HG03159 (cell line): ENCODE measurements at regions not wholly inside any gene's neighbourhood (a gene's known extent, or its start where the extent isn't known, plus 50 kb on each side); places are given as distances from the start of the nearest gene placed in this dataset.
"Not testable (repeated sequence)": the region's sequence is repeated elsewhere in the genome, so short reads cannot be mapped to it uniquely, and the experiment has no call there.

Experiments used
- ATAC-seq: cut with Tn5 transposase; IDR thresholded peaks from one replicate; pipeline ENCODE4 v1.9.1; 2021; ENCODE audit warnings: mild to moderate bottlenecking, moderate library complexity; ENCODE audit not compliant: unreplicated experiment

DNA sequence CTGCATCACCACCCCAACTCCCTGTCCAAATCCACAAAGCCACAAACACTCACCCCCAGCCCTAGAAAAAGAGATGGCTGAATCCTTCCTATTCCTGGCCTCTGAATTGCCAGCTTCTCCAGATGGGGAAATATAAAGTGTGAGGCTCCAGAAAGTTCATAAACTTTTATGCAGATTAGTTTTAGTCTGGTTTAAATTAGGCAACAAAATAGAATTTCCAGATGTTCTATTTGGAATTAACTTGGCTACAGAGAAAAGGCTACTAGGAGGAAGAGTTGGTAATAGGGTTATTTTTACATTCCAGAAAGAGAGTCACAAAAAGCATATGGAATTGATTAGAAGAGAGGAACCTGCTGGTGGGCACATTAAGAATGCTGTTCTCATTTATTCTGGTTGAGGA, 56.0 kb downstream of the EN1 start:
- no peak for ATAC-seq

DNA sequence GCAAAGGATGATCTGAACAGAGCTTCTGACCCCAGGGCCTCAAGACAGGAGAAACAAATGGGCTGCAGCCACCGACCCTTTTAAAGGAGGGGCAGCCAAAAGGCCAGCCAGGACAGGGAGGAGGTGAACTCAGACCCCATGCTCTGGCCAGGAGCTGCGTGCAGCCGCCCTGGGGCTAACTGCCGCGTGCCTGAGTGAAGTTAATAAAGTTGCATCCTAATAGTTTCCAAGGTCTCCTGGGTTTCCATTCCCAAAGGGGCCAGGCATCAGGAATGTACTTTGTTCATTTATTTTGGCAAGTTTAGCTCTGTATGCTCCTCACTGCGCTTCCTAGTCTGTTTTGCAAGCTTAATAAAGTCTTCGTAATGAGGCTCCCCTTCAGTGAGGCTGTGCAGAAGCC, 60.7 kb downstream of the EN1 start:
- no peak for ATAC-seq

DNA sequence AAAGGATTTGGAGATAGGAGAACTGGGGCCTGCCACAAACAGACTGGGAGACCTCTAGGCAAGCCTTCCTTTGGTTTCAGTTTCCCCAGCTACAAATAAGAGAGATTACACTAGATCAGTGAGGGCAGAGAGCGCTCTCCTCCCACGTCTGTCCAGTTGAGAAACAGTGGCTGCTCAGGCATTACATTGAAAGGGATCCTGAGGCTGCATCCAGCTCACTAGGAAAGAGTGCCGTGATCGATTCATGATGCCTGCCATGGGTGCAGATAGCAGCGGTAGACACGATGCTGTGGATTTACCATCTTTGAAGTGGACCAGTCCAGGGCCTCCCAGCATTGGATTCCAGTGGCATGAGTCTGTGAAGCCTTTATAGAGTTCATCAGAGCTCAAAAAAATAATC, 62.6 kb downstream of the EN1 start:
- ATAC-seq, result no peak

- no peak for ATAC-seq
Measured at GRCh38 chr2:118779362-118779761, 68.1 kb downstream of the EN1 start.

GRCh38 chr2:118774458-118775133, 72.9 kb downstream of the EN1 start:
- ATAC-seq, result no peak

- ATAC-seq, result no peak
Measured at GRCh38 chr2:118773826-118774225, 73.6 kb downstream of the EN1 start.

GRCh38 chr2:118772487-118773200, 74.8 kb downstream of the EN1 start:
- ATAC-seq, result no peak

- no peak for ATAC-seq
Measured at GRCh38 chr2:118769707-118770400, 77.6 kb downstream of the EN1 start.

DNA sequence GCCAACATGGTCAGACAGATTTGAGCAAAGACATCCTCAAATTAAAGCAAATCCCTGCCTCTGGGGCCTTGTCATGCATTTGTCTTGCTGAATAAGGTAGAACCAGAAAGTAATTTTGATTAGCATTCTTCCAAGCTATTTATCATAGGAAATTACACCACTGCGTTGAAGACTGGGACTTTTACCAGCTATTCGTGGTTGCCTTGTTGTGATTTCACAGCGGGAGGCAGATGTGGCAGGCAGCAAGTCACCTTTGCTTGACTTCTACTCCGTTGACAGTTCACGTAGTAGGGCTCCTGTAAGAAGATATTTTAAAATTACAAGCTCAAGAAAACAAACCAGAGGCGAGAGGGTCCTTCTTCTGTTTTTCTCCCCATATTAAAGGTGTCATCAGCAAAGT, 80.6 kb downstream of the EN1 start:
- no peak for ATAC-seq

DNA sequence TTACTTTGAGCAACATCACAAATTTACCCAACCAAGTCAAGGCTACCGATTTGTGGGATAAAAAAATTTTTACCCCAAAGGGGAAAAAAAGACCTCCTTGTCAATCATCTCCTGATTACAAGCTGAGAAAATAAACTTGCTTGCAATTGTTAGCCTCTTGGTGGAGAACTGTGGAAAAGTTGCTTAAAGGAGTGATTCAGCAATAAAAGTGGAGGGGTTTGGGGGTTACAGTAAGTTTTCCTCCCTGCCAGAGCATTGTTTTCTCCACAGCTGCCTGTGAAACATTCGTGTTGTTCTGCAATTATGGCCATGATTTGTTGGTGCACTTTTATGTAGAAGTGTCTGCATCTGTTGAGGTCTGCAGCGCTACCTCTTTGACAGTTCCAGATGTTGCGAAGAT, 82.6 kb downstream of the EN1 start:
- no peak for ATAC-seq

- ATAC-seq, result no peak
Measured at GRCh38 chr2:118763797-118764196, 83.7 kb downstream of the EN1 start.

DNA sequence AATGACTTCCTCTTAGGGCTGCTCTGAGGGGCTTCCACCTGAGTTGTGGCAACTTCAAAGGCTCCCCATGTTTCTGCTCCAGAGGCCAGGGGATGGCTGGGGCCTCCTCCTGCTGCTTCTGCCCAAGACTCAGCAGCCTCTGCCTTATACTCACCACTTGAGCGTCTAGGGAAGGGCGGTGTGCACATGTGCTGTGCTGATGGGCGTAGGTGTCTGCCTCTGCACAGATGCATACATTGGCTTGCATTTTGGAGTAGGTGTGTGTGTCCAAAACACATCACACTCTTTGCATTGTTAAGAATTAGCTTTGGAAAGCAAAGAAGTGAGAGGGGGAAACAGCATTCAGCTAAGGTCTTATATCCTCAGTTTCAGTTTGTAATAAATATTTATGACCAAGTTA, 85.2 kb downstream of the EN1 start:
- ATAC-seq, result no peak

GRCh38 chr2:118761771-118762170, 85.7 kb downstream of the EN1 start:
- no peak for ATAC-seq

DNA sequence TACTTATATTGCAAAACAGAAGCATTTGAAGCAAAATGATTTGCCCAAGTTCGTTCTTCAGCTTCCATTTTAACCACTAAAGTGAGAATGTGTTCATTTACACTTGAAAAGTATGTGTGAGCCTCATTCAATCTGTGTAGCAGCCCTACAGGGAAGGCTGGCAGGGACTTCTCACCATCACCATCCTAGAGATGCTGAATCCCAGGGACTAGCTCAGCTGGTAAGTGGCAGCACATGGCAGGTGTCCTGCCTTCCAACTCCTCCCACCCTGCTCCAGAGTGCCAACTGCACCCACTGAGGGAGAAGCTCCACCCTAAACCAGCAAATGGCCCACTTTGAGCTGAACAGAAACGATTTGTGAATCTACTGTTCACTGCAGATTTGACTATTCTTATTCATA, 91.5 kb downstream of the EN1 start:
- no peak for ATAC-seq

GRCh38 chr2:118755384-118755783, 92.1 kb downstream of the EN1 start:
- no peak for ATAC-seq

- ATAC-seq, result no peak
Measured at GRCh38 chr2:118752762-118753429, 94.6 kb downstream of the EN1 start.

DNA sequence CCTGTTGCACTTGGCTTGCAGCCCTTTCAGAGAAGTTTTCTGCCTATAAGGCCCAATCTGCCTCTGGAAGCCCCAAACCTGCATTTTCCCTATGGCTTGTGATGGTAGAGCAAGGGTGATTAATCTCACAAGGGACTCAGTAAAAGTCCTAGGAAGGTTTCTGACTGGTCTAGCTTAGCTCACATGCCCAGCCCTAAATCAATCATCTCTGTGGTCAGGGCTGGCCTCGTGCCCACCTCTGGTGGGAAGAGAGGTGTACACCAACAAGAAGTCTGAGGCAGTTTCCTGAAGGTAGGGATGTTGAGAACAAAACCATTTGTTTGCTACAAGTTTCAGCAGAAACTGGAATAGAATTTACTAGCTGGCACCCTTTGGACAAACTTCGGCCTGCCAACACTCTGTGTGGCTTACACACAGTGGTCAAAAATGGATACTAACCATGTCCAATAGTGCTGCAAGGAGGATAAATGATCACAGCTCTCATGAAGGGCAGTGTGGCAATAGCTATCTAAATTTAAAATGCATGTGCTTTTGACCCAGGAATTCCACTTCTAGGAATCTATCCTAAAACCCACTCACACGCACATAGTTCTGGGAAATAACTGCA, 96.4 kb downstream of the EN1 start:
- ATAC-seq, result no peak

DNA sequence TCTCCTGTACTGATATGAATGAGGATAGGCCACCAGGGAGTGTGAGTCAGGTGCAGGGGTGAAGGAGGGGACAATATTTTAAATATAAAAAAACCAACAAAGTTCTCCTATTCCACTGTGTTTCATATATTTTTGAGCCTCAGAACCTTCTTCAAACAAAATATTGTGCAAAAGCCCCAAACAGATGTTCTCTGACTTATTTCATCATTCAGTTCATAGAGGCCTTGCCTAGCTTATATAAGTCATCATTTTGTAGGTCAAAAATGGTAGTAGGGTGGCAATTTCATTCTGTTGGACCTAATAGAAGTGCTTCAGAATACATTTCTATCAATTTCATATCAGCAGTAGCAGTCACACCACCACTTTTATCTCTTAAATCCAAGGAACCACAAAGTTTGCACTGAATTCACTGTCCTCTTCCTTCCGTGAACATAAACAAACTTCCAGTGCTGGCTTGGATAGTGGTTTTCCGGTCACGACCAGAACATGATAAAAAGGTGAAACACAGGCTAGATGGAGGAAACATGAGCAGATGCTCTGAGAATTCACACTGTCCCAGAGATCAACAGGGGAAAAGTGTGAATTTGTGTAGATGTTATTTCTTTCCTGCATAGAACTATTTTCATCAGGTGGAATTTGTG, 99.1 kb downstream of the EN1 start:
- ATAC-seq, result no peak

GRCh38 chr2:118747637-118748036, 99.8 kb downstream of the EN1 start:
- ATAC-seq, result no peak

DNA sequence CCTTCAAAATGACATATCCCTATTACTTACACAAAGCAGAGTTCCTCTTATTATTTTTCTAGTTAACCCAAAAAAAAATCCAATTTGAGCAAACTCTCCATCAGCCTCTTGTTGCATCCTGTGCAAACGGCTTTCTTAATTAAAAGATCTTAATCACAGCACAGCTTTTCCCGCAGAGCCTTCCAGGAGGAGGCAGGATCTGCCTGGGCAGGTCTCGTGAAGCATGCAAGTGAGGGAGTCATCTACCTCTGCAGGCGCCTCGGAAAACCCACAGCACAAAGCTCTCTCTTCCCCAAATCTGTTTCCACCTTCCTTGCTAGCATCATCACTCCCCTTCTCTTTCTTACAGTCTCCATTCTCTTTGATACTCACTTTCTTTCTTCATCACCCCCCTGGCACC, 100.4 kb downstream of the EN1 start:
- ATAC-seq, result no peak

GRCh38 chr2:118744682-118745181, 102.7 kb downstream of the EN1 start:
- not testable (repeated sequence) for ATAC-seq
